ENCODE measurements at regions not wholly inside any gene's neighbourhood (a gene's known extent, or its start where the extent isn't known, plus 50 kb on each side); places are given as distances from the start of the nearest gene placed in this dataset.

- TF ChIP-seq CTCF (optimal IDR thresholded peaks at IDR 0.05 in 1 of 3, IDR thresholded peaks at IDR 0.05 in 1 of 3, conservative IDR thresholded peaks at IDR 0.05 in 1 of 3; ENCODE audit: extremely low read depth in 1 of 3, insufficient read depth in 2 of 3, low read length in 3 of 3) (no peak), EZH2 (IDR thresholded peaks at IDR 0.05; ENCODE audit: low read length) (no peak)
Measured at GRCh38 chr7:145915679-145916078, 200.9 kb upstream of the CNTNAP2 start.

All from keratinocyte (primary cell).